ENCODE measurements at regions not wholly inside any gene's neighbourhood (a gene's known extent, or its start where the extent isn't known, plus 50 kb on each side); places are given as distances from the start of the nearest gene placed in this dataset.

GRCh38 chr6:103507052-103507451 lies 1352.7 kb downstream of the HACE1 start:
- Histone ChIP-seq H3K4me1 (ENCODE audit: control insufficient read depth in 1 of 2, insufficient read depth in 2 of 2, low read depth in 1 of 2, low read length in 1 of 2) (no peaks in the 10 kb centered on the region; a peak in 1 of 4 replicates), H3F3A (replicated peaks; ENCODE audit: insufficient read depth) (no peaks in the 10 kb centered on the region), H3K79me2 (ENCODE audit: insufficient read depth) (no peaks in the 10 kb centered on the region), H3K9me2 (no peaks in the 10 kb centered on the region), H3K4me3 (ENCODE audit: low read depth in 2 of 2, low read length in 1 of 2) (no peak overlapping the region), H3K9me3 (no peaks in the 10 kb centered on the region), H3K36me3 (replicated peaks in 1 of 2; ENCODE audit: control insufficient read depth in 1 of 2, insufficient read depth in 2 of 2, low read length in 1 of 2) (no peaks in the 10 kb centered on the region), H3K4me2 (no peak overlapping the region), H4K20me1 (ENCODE audit: insufficient read depth) (no peaks in the 10 kb centered on the region), H3K27ac (ENCODE audit: low read depth in 2 of 2, low read length in 1 of 2) (no peak overlapping the region), H3K27me3 (ENCODE audit: insufficient read depth) (no peaks in the 10 kb centered on the region), H3K9ac (no peak overlapping the region), H2AFZ (ENCODE audit: low read depth) (no peak overlapping the region)
- TF ChIP-seq TEAD4 (IDR thresholded peaks at IDR 0.05; ENCODE audit: borderline replicate concordance, insufficient read depth): no peak
- no peak for TF ChIP-seq GATA2 (CRISPR knock-in tag; IDR thresholded peaks at IDR 0.05)
- TF ChIP-seq RFX5 (IDR thresholded peaks at IDR 0.05; ENCODE audit: low read length): no peak
- no peak for DNase-seq
- CTCF ChIA-PET: interaction anchor here (0.6 kb wide), 1 partner anchor 9 kb away, joined by 3 read pairs; no protein-coding TSS in a partner anchor
- POLR2A ChIA-PET: no interaction called here

- Histone ChIP-seq H3K4me1 (ENCODE audit: control insufficient read depth in 1 of 2, insufficient read depth in 2 of 2, low read depth in 1 of 2, low read length in 1 of 2) (no peaks in the 10 kb centered on the region; a peak in 1 of 4 replicates), H3K4me2 (no peak overlapping the region), H3K36me3 (replicated peaks in 1 of 2; ENCODE audit: control insufficient read depth in 1 of 2, insufficient read depth in 2 of 2, low read length in 1 of 2) (no peaks in the 10 kb centered on the region), H3K9me2 (no peaks in the 10 kb centered on the region), H3K4me3 (ENCODE audit: low read depth in 2 of 2, low read length in 1 of 2) (no peak overlapping the region), H3K79me2 (ENCODE audit: insufficient read depth) (no peaks in the 10 kb centered on the region), H3K9me3 (no peaks in the 10 kb centered on the region), H4K20me1 (ENCODE audit: insufficient read depth) (no peaks in the 10 kb centered on the region), H3K27ac (ENCODE audit: low read depth in 2 of 2, low read length in 1 of 2) (no peak overlapping the region), H3K9ac (no peak overlapping the region), H2AFZ (ENCODE audit: low read depth) (no peak overlapping the region), H3F3A (replicated peaks; ENCODE audit: insufficient read depth) (no peaks in the 10 kb centered on the region), H3K27me3 (ENCODE audit: insufficient read depth) (no peaks in the 10 kb centered on the region)
- POLR2A ChIA-PET: no interaction called here
- 51% methylated on average over 2 of the region's 2 CpGs for WGBS (ENCODE audit: low lambda C conversion rate)
- TF ChIP-seq USF2 (IDR thresholded peaks at IDR 0.05; ENCODE audit: borderline replicate concordance, low read depth, low read length) (no peak), TAF1 (IDR thresholded peaks at IDR 0.05; ENCODE audit: borderline replicate concordance, low read depth, low read length) (no peak), RAD21 (IDR thresholded peaks at IDR 0.05; ENCODE audit: low read length) (no peak)
- CTCF ChIA-PET: no interaction called here
- no peak for DNase-seq
These were observed 1354.6 kb downstream of the HACE1 start for GRCh38 chr6:103505155-103505518.

GRCh38 chr6:103504501-103505154 lies 1355.1 kb downstream of the HACE1 start:
- H3K4me2 ChIP-seq: no peak overlapping the region
- no peak overlapping the region for H3K9ac ChIP-seq
- no peak for DNase-seq
- no peaks in the 10 kb centered on the region for H3K9me2 ChIP-seq
- H3F3A ChIP-seq (replicated peaks; ENCODE audit: insufficient read depth): no peaks in the 10 kb centered on the region
- H3K27ac ChIP-seq (ENCODE audit: low read depth in 2 of 2, low read length in 1 of 2): no peak overlapping the region
- no peak overlapping the region for H2AFZ ChIP-seq (ENCODE audit: low read depth)
- CTCF ChIA-PET: interaction anchor here (1.0 kb wide), 1 partner anchor 29 kb away, joined by 3 read pairs; no protein-coding TSS in a partner anchor
- 7% methylated on average over 1 of the region's 1 CpG for WGBS (ENCODE audit: low lambda C conversion rate)
- H3K4me1 ChIP-seq (ENCODE audit: control insufficient read depth in 1 of 2, insufficient read depth in 2 of 2, low read depth in 1 of 2, low read length in 1 of 2): no peaks in the 10 kb centered on the region; a peak in 1 of 4 replicates
- POLR2A ChIA-PET: no interaction called here
- H3K36me3 ChIP-seq (replicated peaks in 1 of 2; ENCODE audit: control insufficient read depth in 1 of 2, insufficient read depth in 2 of 2, low read length in 1 of 2): no peaks in the 10 kb centered on the region
- H3K27me3 ChIP-seq (ENCODE audit: insufficient read depth): no peaks in the 10 kb centered on the region
- no peak overlapping the region for H3K4me3 ChIP-seq (ENCODE audit: low read depth in 2 of 2, low read length in 1 of 2)
- H4K20me1 ChIP-seq (ENCODE audit: insufficient read depth): no peaks in the 10 kb centered on the region
- no peaks in the 10 kb centered on the region for H3K79me2 ChIP-seq (ENCODE audit: insufficient read depth)
- H3K9me3 ChIP-seq: no peaks in the 10 kb centered on the region
- TF ChIP-seq MXI1 (IDR thresholded peaks at IDR 0.05; ENCODE audit: low read depth, low read length): no peak
- TF ChIP-seq CTCF (IDR thresholded peaks at IDR 0.05): no peak
- TF ChIP-seq POLR2AphosphoS5 (IDR thresholded peaks at IDR 0.05; ENCODE audit: low read depth, low read length): no peak
- TF ChIP-seq ELF1 (IDR thresholded peaks at IDR 0.05): no peak
- no peak for TF ChIP-seq RCOR1 (IDR thresholded peaks at IDR 0.05; ENCODE audit: low read length)
- no peak for TF ChIP-seq PBX3 (IDR thresholded peaks at IDR 0.05)
- no peak for TF ChIP-seq GATA2 (CRISPR knock-in tag; IDR thresholded peaks at IDR 0.05)
- no peak for TF ChIP-seq NRF1 (IDR thresholded peaks at IDR 0.05; ENCODE audit: low read depth, low read length)
- TF ChIP-seq RXRA (IDR thresholded peaks at IDR 0.05; ENCODE audit: borderline replicate concordance, low read depth): no peak
- TF ChIP-seq JUND (IDR thresholded peaks at IDR 0.05): no peak
- TF ChIP-seq NFIC (IDR thresholded peaks at IDR 0.05; ENCODE audit: borderline replicate concordance): no peak
